HG03354 (cell line): ENCODE measurements at regions not wholly inside any gene's neighbourhood (a gene's known extent, or its start where the extent isn't known, plus 50 kb on each side); places are given as distances from the start of the nearest gene placed in this dataset.

Source experiments
- ATAC-seq: cut with Tn5 transposase; IDR thresholded peaks from one replicate; pipeline ENCODE4 v1.9.1; 2021; ENCODE audit warnings: mild to moderate bottlenecking; ENCODE audit not compliant: unreplicated experiment, poor library complexity, severe bottlenecking

DNA sequence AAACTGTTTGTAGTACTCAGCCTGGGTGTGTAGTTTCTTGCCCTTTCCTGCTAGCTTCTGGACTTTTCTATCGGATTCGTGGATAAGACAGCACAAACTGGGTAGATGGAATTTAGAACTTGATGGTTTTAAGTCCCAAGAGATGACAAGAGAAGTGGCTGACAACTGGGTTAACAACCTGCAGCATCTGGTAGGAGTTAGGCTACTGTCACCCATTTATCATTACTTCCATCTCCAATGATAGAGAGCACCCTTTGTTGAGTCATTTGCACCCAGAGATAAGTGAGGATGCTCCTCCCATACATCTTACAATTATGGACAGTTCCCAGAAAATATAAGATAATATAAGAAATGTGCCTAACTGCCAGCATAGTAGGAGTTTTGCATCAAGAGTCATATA, 50.2 kb upstream of the FLRT2 start:
- ATAC-seq: no peak
